Hepatic stellate cell (primary cell): ENCODE measurements at regions not wholly inside any gene's neighbourhood (a gene's known extent, or its start where the extent isn't known, plus 50 kb on each side); places are given as distances from the start of the nearest gene placed in this dataset.
A peak's percentile ranks its signal among the peaks of the same experiment; 100 is the strongest.

Experiments
- DNase-seq: peaks from one replicate; pipeline ENCODE4 v3.0.0; 2011; ENCODE audit warnings: low spot score

- DNase-seq = no peak
Observed at GRCh38 chr15:96023081-96023480, 307.4 kb upstream of the NR2F2 start.

- no peak for DNase-seq
Observed at GRCh38 chr15:96027501-96027900, 303.0 kb upstream of the NR2F2 start.

GRCh38 chr15:96028620-96029019 lies 301.9 kb upstream of the NR2F2 start:
- DNase-seq = no peak

GRCh38 chr15:96029172-96029571 lies 301.3 kb upstream of the NR2F2 start:
- DNase-seq = no peak

- no peak for DNase-seq
Observed at GRCh38 chr15:96031426-96032110, 298.9 kb upstream of the NR2F2 start.

DNA sequence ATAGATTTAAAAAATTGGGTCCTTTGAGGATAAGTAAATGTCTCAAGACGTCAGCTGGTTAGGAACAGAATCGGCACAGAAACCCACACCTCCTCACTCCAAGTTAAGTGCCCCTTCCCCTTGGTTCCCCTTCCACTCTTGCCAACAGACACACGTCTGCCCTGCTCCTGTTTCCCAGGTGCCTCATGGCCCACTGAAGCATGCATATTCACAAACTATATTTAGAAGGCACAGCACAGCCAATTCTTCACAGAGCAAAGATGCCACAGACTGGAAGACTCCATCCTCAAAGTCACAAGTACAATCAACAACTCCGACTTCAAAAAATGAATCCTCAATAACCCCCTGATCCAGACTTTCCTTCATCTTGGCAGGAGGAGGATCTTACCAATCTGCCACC lies 295.4 kb upstream of the NR2F2 start:
- DNase-seq = no peak

GRCh38 chr15:96035635-96036034 lies 294.9 kb upstream of the NR2F2 start:
- no peak for DNase-seq

GRCh38 chr15:96037584-96037983 lies 292.9 kb upstream of the NR2F2 start:
- DNase-seq = no peak

GRCh38 chr15:96038131-96038530 lies 292.4 kb upstream of the NR2F2 start:
- no peak for DNase-seq

DNA sequence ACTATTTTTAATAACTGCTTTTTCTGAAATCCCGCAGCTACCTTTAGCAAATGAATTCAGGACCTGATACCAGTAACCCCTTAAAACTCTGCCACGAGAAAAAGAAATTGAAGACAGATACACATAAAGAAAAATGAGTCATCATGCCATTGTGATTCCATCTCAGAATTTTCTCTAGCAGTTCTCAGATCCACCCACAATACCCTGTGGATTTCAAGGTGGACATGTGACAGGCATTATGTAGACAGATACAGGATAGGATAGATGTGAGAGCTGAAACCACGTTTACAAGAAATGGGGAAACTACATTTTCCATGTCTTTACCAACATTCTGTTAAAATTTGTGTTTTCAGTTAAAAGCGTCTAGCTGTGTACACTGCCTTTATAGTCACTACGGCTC lies 291.9 kb upstream of the NR2F2 start:
- DNase-seq = no peak

DNA sequence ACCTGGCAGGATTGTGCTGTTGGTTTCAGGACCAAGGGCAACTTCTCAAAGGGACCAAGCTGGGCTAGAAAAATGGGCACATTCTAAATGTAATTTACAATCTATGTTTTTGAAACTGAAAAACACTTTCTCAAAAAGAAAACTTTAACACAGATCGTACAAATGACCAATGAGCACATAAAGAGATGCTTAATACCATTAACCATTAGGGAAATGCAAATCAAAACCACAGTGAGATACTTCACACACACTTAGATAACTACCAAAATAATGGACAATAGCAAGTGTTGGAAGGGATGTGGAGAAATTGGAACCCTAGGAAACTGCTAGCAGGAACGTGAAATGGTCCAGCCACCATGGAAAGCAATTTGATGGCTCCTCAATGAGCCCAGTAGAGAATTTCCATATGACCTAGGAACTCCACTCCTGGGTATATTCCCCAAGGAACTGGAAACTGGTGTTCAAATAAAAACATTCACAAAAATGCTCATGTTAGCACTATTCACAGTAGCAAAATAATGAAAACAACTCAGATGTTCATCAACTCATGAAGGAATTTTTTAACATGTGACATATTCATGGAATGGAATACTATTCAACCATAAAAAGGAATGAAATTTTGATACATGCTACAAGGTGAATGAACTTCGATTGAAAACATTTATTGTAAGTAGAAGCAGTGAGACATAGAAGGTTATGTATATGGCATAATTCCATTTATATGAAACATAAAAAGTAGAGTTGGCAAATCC lies 288.3 kb upstream of the NR2F2 start:
- DNase-seq = no peak

DNA sequence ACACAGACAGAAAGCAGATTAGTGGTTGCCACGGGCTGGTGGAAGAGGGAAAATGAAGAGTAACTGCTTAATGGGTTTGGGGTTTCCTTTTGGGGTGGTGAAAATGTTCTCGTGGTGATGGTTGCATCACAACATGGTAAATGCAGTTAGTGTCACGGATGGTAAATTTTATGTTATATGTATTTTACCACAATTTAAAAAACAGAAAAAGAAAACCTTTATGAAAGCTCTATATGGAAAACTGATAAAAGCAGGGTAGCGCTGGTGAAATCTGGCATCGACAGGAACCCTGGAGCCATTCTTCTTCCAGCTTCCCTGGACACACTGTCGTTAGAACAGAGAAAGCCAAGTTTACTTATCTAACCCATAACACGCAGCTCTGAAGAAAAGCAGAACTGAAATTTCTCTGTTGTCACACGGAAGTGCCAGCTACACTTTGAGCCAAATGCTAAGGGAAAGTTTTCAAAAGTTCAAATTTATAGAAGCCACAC lies 287.7 kb upstream of the NR2F2 start:
- DNase-seq = no peak

- DNase-seq = no peak
Observed at GRCh38 chr15:96043591-96044171, 286.8 kb upstream of the NR2F2 start.

DNA sequence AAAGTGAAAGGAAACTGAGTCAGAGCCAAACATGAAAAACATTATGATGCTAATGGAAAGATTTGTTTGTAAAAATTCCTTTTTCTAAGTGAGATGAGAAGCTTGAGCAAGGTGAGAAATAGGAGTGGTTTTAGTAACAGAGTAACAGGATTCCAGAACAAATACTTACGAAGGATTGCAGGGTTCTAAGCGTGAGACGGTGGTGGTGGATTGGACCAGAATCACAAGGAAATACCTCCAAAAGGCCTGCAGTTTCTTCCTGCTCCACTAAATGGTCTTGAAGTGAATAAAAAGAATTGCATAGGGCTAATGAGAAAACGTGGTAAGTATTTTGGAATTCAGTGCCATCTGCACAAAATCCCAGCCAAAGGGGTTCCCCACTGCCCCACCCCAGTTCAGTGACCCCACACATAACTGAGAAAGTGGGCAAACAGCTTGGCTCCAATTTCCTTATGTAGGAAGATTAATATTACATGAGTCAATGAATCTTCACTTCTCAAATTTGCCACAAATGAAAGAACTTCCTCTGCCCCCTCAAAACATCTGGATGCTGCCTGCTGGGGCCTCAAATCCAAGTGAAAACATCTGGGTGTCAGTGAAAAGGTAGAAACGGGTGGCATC lies 283.8 kb upstream of the NR2F2 start:
- peak; percentile 6 for DNase-seq

DNA sequence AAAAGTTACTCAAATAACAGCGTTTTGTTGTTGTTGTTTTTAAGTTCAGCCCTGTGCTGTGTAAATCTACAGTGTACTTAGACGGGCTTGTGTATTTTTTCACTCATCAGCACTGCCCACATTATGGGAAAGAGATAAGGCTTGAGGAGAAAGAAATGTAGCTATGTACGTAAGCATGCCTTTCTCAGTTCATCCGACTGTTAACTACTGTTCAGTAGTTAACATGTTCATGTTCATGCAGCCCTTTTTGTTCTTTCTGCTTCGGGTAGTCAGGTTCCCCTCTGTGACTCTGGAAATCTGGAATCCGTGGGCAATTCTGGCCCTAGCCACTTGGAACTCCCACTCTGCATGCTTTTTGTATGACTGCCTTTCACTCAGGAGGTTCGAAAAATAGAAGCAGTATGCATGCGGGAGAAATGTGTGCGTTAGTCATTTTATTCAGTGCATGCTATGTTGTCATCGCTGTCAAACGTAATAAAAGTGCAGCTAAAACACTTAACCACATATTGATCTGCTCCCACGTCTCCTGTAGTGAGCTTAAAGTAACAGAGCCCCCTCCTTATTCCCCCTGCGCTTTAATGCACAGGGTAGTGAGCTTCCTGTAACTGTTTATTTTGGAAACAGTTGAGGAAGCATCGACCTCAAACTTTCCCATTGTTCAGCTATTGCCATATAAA lies 283.1 kb upstream of the NR2F2 start:
- peak; percentile 57 for DNase-seq

DNA sequence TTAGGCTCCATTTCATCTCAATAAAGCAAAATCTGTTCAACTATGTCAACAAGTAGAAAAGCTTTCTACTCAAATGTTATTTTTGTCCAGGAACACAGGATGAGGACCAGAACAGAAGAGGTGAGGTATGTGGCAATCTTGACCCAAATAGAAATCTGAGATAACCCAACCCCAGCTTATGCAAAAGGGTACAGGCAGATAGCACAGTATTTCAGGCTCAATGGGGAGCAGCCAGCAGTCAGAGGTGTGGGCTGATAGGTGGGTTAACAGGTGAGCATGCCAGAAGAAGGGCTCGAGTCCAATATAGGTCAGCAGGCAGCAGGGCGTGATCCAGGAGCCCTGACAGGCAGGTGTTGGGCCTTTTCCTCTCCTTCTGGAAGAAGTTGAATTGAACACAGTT lies 281.2 kb upstream of the NR2F2 start:
- no peak for DNase-seq

- DNase-seq = no peak
Observed at GRCh38 chr15:96049766-96050165, 280.7 kb upstream of the NR2F2 start.

DNA sequence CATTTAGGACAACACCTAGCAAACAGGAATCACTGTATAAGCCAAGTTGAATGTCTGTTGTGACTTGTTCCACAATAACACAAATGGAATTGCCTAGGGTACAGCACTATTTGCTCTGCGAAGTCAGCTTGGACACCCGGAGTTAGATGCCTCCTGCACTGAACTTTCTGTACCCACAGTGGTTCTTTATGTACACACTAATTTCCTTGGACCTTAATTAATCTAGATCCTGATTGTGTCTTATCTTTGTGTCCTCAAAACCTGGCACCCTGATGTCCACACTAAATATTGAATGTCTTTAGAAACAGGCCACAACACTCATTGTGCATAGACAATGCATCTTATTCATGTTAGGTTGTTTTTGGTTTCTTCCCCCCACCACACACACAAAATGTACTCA lies 278.9 kb upstream of the NR2F2 start:
- DNase-seq = no peak

DNA sequence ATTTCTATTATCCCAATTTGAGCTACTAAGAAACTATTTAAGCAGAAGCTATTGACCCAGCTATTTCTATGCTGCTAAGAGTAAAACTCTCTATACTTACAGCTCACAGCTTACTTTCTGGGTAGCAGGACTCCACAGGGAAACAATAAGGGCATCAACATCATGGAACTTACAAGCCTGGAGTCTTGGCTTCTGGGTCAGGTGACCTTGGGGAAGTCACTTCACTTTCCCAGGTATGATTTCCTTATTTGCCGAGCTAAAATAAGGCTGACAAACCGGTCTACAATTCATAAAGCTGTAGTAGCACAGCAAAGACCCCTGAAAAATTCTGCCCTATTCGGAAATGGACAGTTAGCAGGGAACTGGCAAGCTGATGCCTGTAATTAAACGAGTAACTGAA lies 278.3 kb upstream of the NR2F2 start:
- DNase-seq = no peak

DNA sequence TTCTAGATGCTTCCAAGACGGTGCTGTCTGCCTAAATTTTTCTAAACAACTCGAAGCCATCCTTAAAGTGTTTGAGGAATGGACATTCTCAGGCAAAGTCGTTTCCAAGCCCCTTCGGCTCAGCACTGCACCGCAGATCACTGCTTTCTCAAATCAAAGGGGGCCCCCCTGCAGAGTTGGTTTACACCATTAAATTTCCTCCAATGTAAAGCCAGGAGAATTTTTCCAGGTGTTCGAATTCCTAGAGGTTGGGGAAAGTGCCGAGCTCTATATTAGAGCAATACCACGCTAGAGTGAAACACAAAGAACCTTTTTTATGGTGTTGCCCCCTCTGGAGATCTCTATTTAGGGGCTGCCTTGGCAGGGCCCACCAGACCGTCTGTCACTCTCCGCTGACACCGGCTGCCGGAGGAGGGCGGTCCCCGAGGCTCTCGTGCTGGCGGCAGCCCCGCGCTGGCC lies 277.9 kb upstream of the NR2F2 start:
- no peak for DNase-seq

GRCh38 chr15:96053031-96053780 lies 277.3 kb upstream of the NR2F2 start:
- DNase-seq = peak; percentile 1
